ACC112 (cell line): ENCODE measurements at regions not wholly inside any gene's neighbourhood (a gene's known extent, or its start where the extent isn't known, plus 50 kb on each side); places are given as distances from the start of the nearest gene placed in this dataset.

ENCODE experiments used
- H2AFZ ChIP-seq: fragments of 200-600 bp; sonication (generic); one replicate; pipeline ENCODE4 v1.6.0; 2017; ENCODE audit warnings: antibody characterized with exemption, low read length; ENCODE audit not compliant: unreplicated experiment
- H3K27ac ChIP-seq: fragments of 200-600 bp; sonication (generic); 2 replicates; pipeline ENCODE4 v1.5.1; 2014; ENCODE audit warnings: low read depth, mild to moderate bottlenecking, antibody characterized with exemption, low read length, moderate library complexity
- H3K27me3 ChIP-seq: fragments of 200-600 bp; sonication (generic); 2 replicates; pipeline ENCODE4 v1.6.1; 2014; ENCODE audit warnings: mild to moderate bottlenecking, antibody characterized with exemption, low read length, moderate library complexity, mixed read lengths; ENCODE audit not compliant: insufficient read depth
- H3K36me3 ChIP-seq: fragments of 200-600 bp; sonication (generic); 2 replicates; pipeline ENCODE4 v1.6.1; 2016; ENCODE audit warnings: mild to moderate bottlenecking, antibody characterized with exemption, low read length, moderate library complexity, mixed read lengths; ENCODE audit not compliant: insufficient read depth
- H3K4me1 ChIP-seq: fragments of 200-600 bp; sonication (generic); one replicate; pipeline ENCODE4 v1.6.1; 2016; ENCODE audit warnings: low read length, mixed read lengths; ENCODE audit not compliant: insufficient read depth, unreplicated experiment, control insufficient read depth
- H3K4me3 ChIP-seq: fragments of 200-600 bp; sonication (generic); 2 replicates; pipeline ENCODE4 v1.5.1; 2014; ENCODE audit warnings: mild to moderate bottlenecking, low read depth, low read length
- H3K79me2 ChIP-seq: fragments of 200-600 bp; sonication (generic); one replicate; pipeline ENCODE4 v1.6.0; 2016; ENCODE audit warnings: low read length; ENCODE audit not compliant: control insufficient read depth, unreplicated experiment, insufficient read depth

- H3K79me2 ChIP-seq: no peaks in the 10 kb centered on the region
- H3K4me3 ChIP-seq: no peak overlapping the region
- H3K4me1 ChIP-seq: peaks cover 12% of the 10 kb centered on the region
- no peaks in the 10 kb centered on the region for H3K36me3 ChIP-seq
- no peak overlapping the region for H3K27ac ChIP-seq
- H3K27me3 ChIP-seq: no peaks in the 10 kb centered on the region
- H2AFZ ChIP-seq: no peak overlapping the region
Observed at GRCh38 chr13:44160591-44161191, 212.9 kb upstream of the SERP2 start.

- H3K4me3 ChIP-seq: no peak overlapping the region
- no peak overlapping the region for H3K27ac ChIP-seq
- peaks cover 12% of the 10 kb centered on the region for H3K4me1 ChIP-seq
- no peaks in the 10 kb centered on the region for H3K36me3 ChIP-seq
- no peak overlapping the region for H2AFZ ChIP-seq
- peaks cover 11% of the 10 kb centered on the region for H3K27me3 ChIP-seq
- H3K79me2 ChIP-seq: no peaks in the 10 kb centered on the region
Observed at GRCh38 chr13:44163108-44163507, 210.5 kb upstream of the SERP2 start.

- Histone ChIP-seq H2AFZ (no peak overlapping the region), H3K27me3 (peaks cover 13% of the 10 kb centered on the region), H3K79me2 (no peaks in the 10 kb centered on the region), H3K36me3 (no peaks in the 10 kb centered on the region), H3K4me3 (no peak overlapping the region), H3K27ac (no peak overlapping the region), H3K4me1 (no peaks in the 10 kb centered on the region)
Observed at GRCh38 chr13:44165221-44165888, 208.3 kb upstream of the SERP2 start.

GRCh38 chr13:44165889-44166496 lies 207.6 kb upstream of the SERP2 start:
- Histone ChIP-seq H3K4me1 (no peaks in the 10 kb centered on the region), H3K79me2 (no peaks in the 10 kb centered on the region), H3K36me3 (no peaks in the 10 kb centered on the region), H3K4me3 (no peak overlapping the region), H3K27me3 (peaks cover 13% of the 10 kb centered on the region), H3K27ac (no peak overlapping the region), H2AFZ (no peak overlapping the region)

- Histone ChIP-seq H3K27ac (no peak overlapping the region), H3K27me3 (peaks cover 13% of the 10 kb centered on the region), H3K79me2 (no peaks in the 10 kb centered on the region), H3K36me3 (no peaks in the 10 kb centered on the region), H3K4me3 (no peak overlapping the region), H3K4me1 (no peaks in the 10 kb centered on the region), H2AFZ (no peak overlapping the region)
Observed at GRCh38 chr13:44169018-44169911, 204.4 kb upstream of the SERP2 start.

GRCh38 chr13:44170731-44171130 lies 202.9 kb upstream of the SERP2 start:
- Histone ChIP-seq H3K27me3 (peaks cover 13% of the 10 kb centered on the region), H3K4me1 (peaks cover 10% of the 10 kb centered on the region), H3K79me2 (no peaks in the 10 kb centered on the region), H2AFZ (no peak overlapping the region), H3K36me3 (no peaks in the 10 kb centered on the region), H3K27ac (no peak overlapping the region), H3K4me3 (no peak overlapping the region)

- no peaks in the 10 kb centered on the region for H3K36me3 ChIP-seq
- no peaks in the 10 kb centered on the region for H3K79me2 ChIP-seq
- no peak overlapping the region for H3K27ac ChIP-seq
- peaks cover 13% of the 10 kb centered on the region for H3K27me3 ChIP-seq
- H3K4me3 ChIP-seq: no peak overlapping the region
- H3K4me1 ChIP-seq: peaks cover 10% of the 10 kb centered on the region
- no peak overlapping the region for H2AFZ ChIP-seq
Observed at GRCh38 chr13:44171156-44171555, 202.5 kb upstream of the SERP2 start.

GRCh38 chr13:44171861-44172260 lies 201.8 kb upstream of the SERP2 start:
- Histone ChIP-seq H3K27ac (no peak overlapping the region), H3K4me1 (peaks cover 10% of the 10 kb centered on the region), H3K79me2 (no peaks in the 10 kb centered on the region), H3K36me3 (no peaks in the 10 kb centered on the region), H3K4me3 (no peak overlapping the region), H3K27me3 (peaks cover 9% of the 10 kb centered on the region), H2AFZ (no peak overlapping the region)

- Histone ChIP-seq H3K36me3 (no peaks in the 10 kb centered on the region), H2AFZ (no peak overlapping the region), H3K79me2 (no peaks in the 10 kb centered on the region), H3K4me1 (peaks cover 10% of the 10 kb centered on the region), H3K27me3 (peaks cover 9% of the 10 kb centered on the region), H3K4me3 (no peak overlapping the region), H3K27ac (no peak overlapping the region)
Observed at GRCh38 chr13:44172281-44172810, 201.3 kb upstream of the SERP2 start.

- Histone ChIP-seq H3K36me3 (no peaks in the 10 kb centered on the region), H3K4me1 (peaks cover 10% of the 10 kb centered on the region), H3K27me3 (no peaks in the 10 kb centered on the region), H3K4me3 (no peak overlapping the region), H3K79me2 (no peaks in the 10 kb centered on the region), H2AFZ (peak overlapping the region; percentile 74), H3K27ac (no peak overlapping the region)
Observed at GRCh38 chr13:44174769-44175425, 198.7 kb upstream of the SERP2 start.
